ENCODE measurements at regions not wholly inside any gene's neighbourhood (a gene's known extent, or its start where the extent isn't known, plus 50 kb on each side); places are given as distances from the start of the nearest gene placed in this dataset.

GRCh38 chr10:29962166-29962850 lies 97.1 kb downstream of the JCAD start (continued):
- TF ChIP-seq RBFOX2 (IDR thresholded peaks at IDR 0.05; ENCODE audit: low read depth, low read length) = no peak
- TF ChIP-seq E2F5 (CRISPR knock-in tag; conservative IDR thresholded peaks at IDR 0.05) = no peak
- TF ChIP-seq FOXP1 (IDR thresholded peaks at IDR 0.05) = no peak
- no peak for TF ChIP-seq FOXP1 (CRISPR knock-in tag; IDR thresholded peaks at IDR 0.05)
- no peak for TF ChIP-seq RXRA (CRISPR knock-in tag; IDR thresholded peaks at IDR 0.05)

GRCh38 chr10:29961351-29961750 lies 98.0 kb downstream of the JCAD start:
- in situ Hi-C loops (cut with HindIII; ENCODE audit: extremely low pct_ligation_motif_present, low pct_unique_long_range_greater_than_20kb) (no loop called here), intact Hi-C loops (cut with micrococcal nuclease; ENCODE audit: unreplicated experiment) (no loop called here)
- H3K9ac ChIP-seq (ENCODE audit: insufficient read depth, low read depth, low read length) = no peak overlapping the region
- no peaks in the 10 kb centered on the region for H3K79me2 ChIP-seq (ENCODE audit: insufficient read depth, low read length)
- 45% methylated on average over 6 of the region's 6 CpGs for WGBS (ENCODE audit: low lambda C conversion rate)
- no peaks in the 10 kb centered on the region for H4K20me1 ChIP-seq (ENCODE audit: insufficient read depth, low read length)
- peaks cover 0 to 6% of the 10 kb centered on the region in 2 experiments; a peak in 1 of 5 replicates for H3K27me3 ChIP-seq (ENCODE audit: control insufficient read depth in 1 of 2, insufficient read depth in 2 of 2, low read length in 2 of 2)
- H3K27ac ChIP-seq (ENCODE audit: extremely low read length, insufficient read depth, low read length) = no peak overlapping the region
- H3K9me3 ChIP-seq (ENCODE audit: low read length) = no peaks in the 10 kb centered on the region
- no peak overlapping the region for H2AFZ ChIP-seq (ENCODE audit: low read length)
- ChIA-PET POLR2A (no interaction called here), CTCF (ENCODE audit: low intra/inter-chr PET ratio, low total read pairs) (no interaction called here)
- DNase-seq (ENCODE audit: low spot score) (no peak), ATAC-seq (no peak), FAIRE-seq (no peak)
- BruUV-seq (replicated peaks) = no TSS peak
- H3K36me3 ChIP-seq (replicated peaks in 1 of 2; ENCODE audit: control insufficient read depth in 1 of 2, insufficient read depth in 2 of 2, low read length in 2 of 2) = no peaks in the 10 kb centered on the region
- H3K4me3 ChIP-seq (replicated peaks in 1 of 3; ENCODE audit: insufficient read depth in 1 of 3, low read depth in 2 of 3, low read length in 3 of 3) = no peak overlapping the region
- no peak overlapping the region for H3K4me2 ChIP-seq (ENCODE audit: low read depth, low read length)
- H3K4me1 ChIP-seq (ENCODE audit: insufficient read depth, low read length) = no peaks in the 10 kb centered on the region
- TF ChIP-seq ZNF207 (IDR thresholded peaks at IDR 0.05; ENCODE audit: borderline replicate concordance) (no peak), ZNF543 (CRISPR knock-in tag; IDR thresholded peaks at IDR 0.05) (no peak), ZNF350 (CRISPR knock-in tag; IDR thresholded peaks at IDR 0.05; ENCODE audit: borderline replicate concordance, low read depth) (no peak), ZNF280D (CRISPR knock-in tag; IDR thresholded peaks at IDR 0.05) (no peak), ZNF713 (CRISPR knock-in tag; IDR thresholded peaks at IDR 0.05) (no peak), FLYWCH1 (CRISPR knock-in tag; IDR thresholded peaks at IDR 0.05) (no peak), SOX5 (CRISPR knock-in tag; IDR thresholded peaks at IDR 0.05; ENCODE audit: borderline replicate concordance) (no peak), THRA (CRISPR knock-in tag; IDR thresholded peaks at IDR 0.05; ENCODE audit: borderline replicate concordance) (no peak), TERF1 (CRISPR knock-in tag; IDR thresholded peaks at IDR 0.05) (no peak), ARHGAP35 (CRISPR knock-in tag; IDR thresholded peaks at IDR 0.05; ENCODE audit: borderline replicate concordance) (no peak), NR2F1 (CRISPR knock-in tag; IDR thresholded peaks at IDR 0.05) (no peak), ZNF260 (CRISPR knock-in tag; IDR thresholded peaks at IDR 0.05; ENCODE audit: borderline replicate concordance, low read depth) (no peak), CENPT (CRISPR knock-in tag; IDR thresholded peaks at IDR 0.05; ENCODE audit: low read depth) (no peak)
